ENCODE measurements at regions not wholly inside any gene's neighbourhood (a gene's known extent, or its start where the extent isn't known, plus 50 kb on each side); places are given as distances from the start of the nearest gene placed in this dataset.

- DNase-seq (ENCODE audit: low read depth) = no peak
- no peak overlapping the region for H3K4me3 ChIP-seq (ENCODE audit: low read depth, low read length)
Measured at GRCh38 chr3:988785-989184, 104.0 kb upstream of the CNTN6 start.

- DNase-seq (ENCODE audit: low read depth) = no peak
- no peak overlapping the region for H3K4me3 ChIP-seq (ENCODE audit: low read depth, low read length)
Measured at GRCh38 chr3:992871-993270, 100.0 kb upstream of the CNTN6 start.

- H3K4me3 ChIP-seq (ENCODE audit: low read depth, low read length) = no peak overlapping the region
Measured at GRCh38 chr3:1002010-1002409, 90.8 kb upstream of the CNTN6 start.

GRCh38 chr3:1007866-1008265 is 85.0 kb upstream of the CNTN6 start:
- no peak overlapping the region for H3K4me3 ChIP-seq (ENCODE audit: low read depth, low read length)
- DNase-seq (ENCODE audit: low read depth) = peak; percentile 52

More at GRCh38 chr3:1002010-1002409, 90.8 kb upstream of the CNTN6 start:
- no peak for DNase-seq (ENCODE audit: low read depth)

- H3K4me3 ChIP-seq (ENCODE audit: low read depth, low read length) = no peak overlapping the region
- DNase-seq (ENCODE audit: low read depth) = no peak
Measured at GRCh38 chr3:1010228-1010627, 82.6 kb upstream of the CNTN6 start.

GRCh38 chr3:1015826-1016225 is 77.0 kb upstream of the CNTN6 start:
- DNase-seq (ENCODE audit: low read depth) = no peak
- H3K4me3 ChIP-seq (ENCODE audit: low read depth, low read length) = no peak overlapping the region

- DNase-seq (ENCODE audit: low read depth) = no peak
- H3K4me3 ChIP-seq (ENCODE audit: low read depth, low read length) = no peak overlapping the region
Measured at GRCh38 chr3:1017870-1018269, 75.0 kb upstream of the CNTN6 start.

- H3K4me3 ChIP-seq (ENCODE audit: low read depth, low read length) = no peak overlapping the region
- DNase-seq (ENCODE audit: low read depth) = no peak
Measured at GRCh38 chr3:1019157-1019556, 73.7 kb upstream of the CNTN6 start.

GRCh38 chr3:1026395-1026794 is 66.4 kb upstream of the CNTN6 start:
- no peak for DNase-seq (ENCODE audit: low read depth)
- no peak overlapping the region for H3K4me3 ChIP-seq (ENCODE audit: low read depth, low read length)

- no peak overlapping the region for H3K4me3 ChIP-seq (ENCODE audit: low read depth, low read length)
- DNase-seq (ENCODE audit: low read depth) = no peak
Measured at GRCh38 chr3:1036207-1036826, 56.5 kb upstream of the CNTN6 start.

- no peak for DNase-seq (ENCODE audit: low read depth)
- H3K4me3 ChIP-seq (ENCODE audit: low read depth, low read length) = no peak overlapping the region
Measured at GRCh38 chr3:1037631-1038030, 55.2 kb upstream of the CNTN6 start.
